Skeletal muscle satellite cell (primary cell): ENCODE measurements at regions not wholly inside any gene's neighbourhood (a gene's known extent, or its start where the extent isn't known, plus 50 kb on each side); places are given as distances from the start of the nearest gene placed in this dataset.

ENCODE experiments used
- H3K27me3 ChIP-seq: 2 replicates; pipeline ENCODE4 v1.7.0; 2013; ENCODE audit warnings: low read length; ENCODE audit not compliant: control insufficient read depth, insufficient read depth
- H3K36me3 ChIP-seq: 2 replicates; pipeline ENCODE4 v1.7.0; 2013; ENCODE audit warnings: mild to moderate bottlenecking, control low read depth, low read length; ENCODE audit not compliant: insufficient read depth
- H3K4me1 ChIP-seq: 2 replicates; pipeline ENCODE4 v1.7.0; 2013; ENCODE audit warnings: low read length; ENCODE audit not compliant: control insufficient read depth, insufficient read depth
- H3K4me2 ChIP-seq: 2 replicates; pipeline ENCODE4 v1.7.0; 2013; ENCODE audit warnings: mild to moderate bottlenecking, low read length
- H3K4me3 ChIP-seq: 2 replicates; pipeline ENCODE4 v1.7.0; 2013; ENCODE audit warnings: low read length
- H3K9ac ChIP-seq: 2 replicates; pipeline ENCODE4 v1.7.0; 2013; ENCODE audit warnings: mild to moderate bottlenecking, low read depth, low read length, moderate library complexity
- H3K9me3 ChIP-seq: replicated peaks from 2 replicates; pipeline ENCODE4 v1.7.0; 2013; ENCODE audit warnings: mild to moderate bottlenecking, control low read depth, low read length

DNA sequence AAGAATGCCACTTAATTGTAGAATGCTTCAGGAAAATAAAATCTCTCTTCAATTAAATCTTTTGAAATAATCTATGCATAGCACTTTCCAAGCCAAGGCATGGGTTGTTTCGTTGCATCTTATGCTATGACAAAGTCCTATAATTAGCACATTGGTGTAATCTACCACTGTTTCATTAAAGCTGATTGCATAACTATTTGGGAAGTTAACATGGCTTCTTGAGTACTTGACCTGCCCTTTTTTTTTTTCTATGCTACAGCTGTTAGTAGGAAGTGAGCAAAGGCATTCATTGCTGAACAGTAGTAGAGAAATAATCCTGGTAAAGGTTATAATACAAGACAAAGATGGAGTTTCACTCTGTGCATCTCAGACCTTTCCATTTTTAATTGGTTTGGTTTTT is 557.2 kb upstream of the CELF2 start:
- H3K27me3 ChIP-seq, result no peaks in the 10 kb centered on the region
- no peaks in the 10 kb centered on the region for H3K36me3 ChIP-seq
- H3K9ac ChIP-seq, result no peak overlapping the region
- no peaks in the 10 kb centered on the region for H3K9me3 ChIP-seq
- no peaks in the 10 kb centered on the region for H3K4me1 ChIP-seq
- H3K4me3 ChIP-seq, result no peak overlapping the region
- no peak overlapping the region for H3K4me2 ChIP-seq

DNA sequence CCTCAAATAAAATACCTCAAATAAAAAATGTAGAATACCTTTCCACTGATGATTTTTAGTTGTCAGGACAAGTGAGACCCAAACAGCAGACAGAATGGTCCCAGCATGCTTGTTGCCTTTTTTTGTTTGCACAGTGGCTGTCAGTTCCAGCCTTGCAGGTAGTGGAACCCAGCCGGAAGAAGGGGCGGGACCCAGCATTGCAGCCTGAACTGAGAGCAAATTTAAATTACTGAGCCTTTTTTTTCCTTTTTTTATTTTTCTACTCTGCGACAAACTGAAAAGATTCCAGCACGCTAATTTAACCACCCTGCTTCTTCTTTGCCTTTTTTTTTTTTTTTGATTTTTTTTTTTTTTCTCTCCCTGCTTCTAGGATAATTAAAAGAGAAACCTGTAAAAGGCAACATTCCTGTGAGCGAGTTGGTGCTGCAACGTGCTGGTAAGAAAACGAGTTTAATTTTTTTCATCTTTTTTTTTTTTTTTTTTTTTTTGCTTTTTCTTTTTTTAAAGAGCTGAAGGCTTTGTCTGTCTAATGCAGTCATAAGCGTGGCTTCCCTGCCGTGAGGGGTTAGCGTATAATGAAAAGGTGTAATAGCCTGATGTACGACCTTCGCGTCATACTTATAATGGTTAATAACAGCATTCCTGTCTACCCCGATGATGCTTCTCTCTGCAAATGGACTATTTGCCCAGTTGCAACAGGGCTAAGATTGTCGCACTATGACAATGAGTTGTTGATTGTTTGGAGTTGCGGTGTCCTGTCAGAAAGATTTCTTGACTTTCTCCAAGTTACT is 555.3 kb upstream of the CELF2 start:
- Histone ChIP-seq H3K4me2 (no peak overlapping the region), H3K4me1 (no peaks in the 10 kb centered on the region), H3K4me3 (no peak overlapping the region), H3K27me3 (no peaks in the 10 kb centered on the region), H3K36me3 (no peaks in the 10 kb centered on the region), H3K9ac (no peak overlapping the region), H3K9me3 (no peaks in the 10 kb centered on the region)

DNA sequence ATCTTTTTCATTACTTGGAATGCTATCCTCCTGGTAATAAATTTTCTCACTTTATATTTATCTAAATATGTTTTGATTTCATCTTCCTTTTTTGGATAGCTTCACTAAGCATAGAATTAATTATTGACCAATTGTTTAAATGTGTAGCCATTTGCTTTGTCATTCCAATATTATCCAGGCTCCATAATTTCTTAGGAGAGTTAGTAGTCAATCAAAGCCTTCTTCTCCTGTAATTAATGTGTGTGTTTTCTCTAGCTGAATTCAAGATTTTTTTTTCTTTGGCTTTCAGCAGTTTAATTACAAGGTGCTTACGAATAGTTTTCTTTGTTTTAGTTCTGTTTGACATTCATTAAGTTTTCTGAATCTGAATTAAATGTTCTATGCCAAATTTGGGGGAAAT is 545.9 kb upstream of the CELF2 start:
- no peak overlapping the region for H3K4me2 ChIP-seq
- H3K27me3 ChIP-seq, result no peaks in the 10 kb centered on the region
- H3K36me3 ChIP-seq, result no peaks in the 10 kb centered on the region
- H3K4me3 ChIP-seq, result no peak overlapping the region
- no peaks in the 10 kb centered on the region for H3K4me1 ChIP-seq
- no peak overlapping the region for H3K9ac ChIP-seq
- H3K9me3 ChIP-seq, result no peaks in the 10 kb centered on the region

DNA sequence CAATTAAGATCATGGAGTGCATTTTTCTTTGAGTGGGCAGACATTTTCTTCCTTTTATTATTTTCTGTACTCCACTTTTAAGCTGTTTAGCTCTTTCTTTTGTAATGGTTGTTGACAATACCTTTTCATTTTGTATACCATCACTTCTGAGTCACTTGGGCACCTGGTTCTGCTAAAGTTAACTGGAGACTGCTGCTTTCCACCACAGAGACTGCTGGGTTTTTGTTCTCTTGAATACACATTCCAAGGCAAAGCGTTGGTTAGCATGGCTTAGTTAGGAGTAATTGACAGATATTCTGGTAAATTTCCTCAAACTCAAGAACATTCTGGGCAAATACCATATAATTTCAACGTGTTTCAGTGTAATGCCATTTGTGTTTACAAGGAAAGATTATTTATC is 541.9 kb upstream of the CELF2 start:
- no peak overlapping the region for H3K9ac ChIP-seq
- no peak overlapping the region for H3K4me3 ChIP-seq
- H3K36me3 ChIP-seq, result no peaks in the 10 kb centered on the region
- H3K4me1 ChIP-seq, result no peaks in the 10 kb centered on the region
- no peaks in the 10 kb centered on the region for H3K27me3 ChIP-seq
- no peak overlapping the region for H3K4me2 ChIP-seq
- H3K9me3 ChIP-seq, result no peaks in the 10 kb centered on the region

DNA sequence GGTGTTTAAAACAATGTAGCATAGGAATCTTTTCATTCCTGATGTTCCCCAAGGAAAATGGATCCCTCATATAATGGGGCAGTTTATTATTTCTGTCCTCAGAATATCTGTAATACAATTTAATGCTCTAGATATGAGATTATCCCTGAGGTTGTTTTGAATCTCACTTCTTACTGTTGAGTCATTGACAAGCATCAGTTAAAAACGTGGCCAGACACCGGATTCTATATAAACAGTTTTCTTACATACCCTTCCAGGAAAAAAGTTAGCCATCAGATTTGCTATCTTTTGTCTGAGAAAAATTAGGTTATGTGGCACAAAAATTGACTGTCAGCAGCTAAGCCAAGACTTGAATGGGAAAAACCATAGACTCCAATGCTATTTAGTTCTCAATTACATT is 539.8 kb upstream of the CELF2 start:
- Histone ChIP-seq H3K4me2 (no peak overlapping the region), H3K4me1 (no peaks in the 10 kb centered on the region), H3K27me3 (no peaks in the 10 kb centered on the region), H3K9me3 (no peaks in the 10 kb centered on the region), H3K9ac (no peak overlapping the region), H3K4me3 (no peak overlapping the region), H3K36me3 (no peaks in the 10 kb centered on the region)

DNA sequence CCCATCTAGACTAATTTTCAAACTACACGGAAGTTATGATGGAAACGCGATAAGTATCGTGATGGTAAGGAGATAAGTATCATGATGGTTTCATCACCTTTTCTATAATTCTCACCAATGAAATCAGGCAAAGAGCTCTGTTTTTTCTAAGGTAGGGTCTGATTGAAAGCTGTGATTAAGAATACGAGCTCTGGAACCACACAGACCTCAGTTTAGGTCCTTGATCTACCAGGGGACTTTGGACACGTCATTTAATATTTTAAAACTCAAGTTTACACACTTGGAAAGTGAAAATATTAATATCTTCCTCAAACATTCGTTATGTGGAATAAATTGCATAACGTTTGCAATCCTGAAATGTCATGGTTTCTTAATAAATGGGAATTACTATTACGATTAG is 538.2 kb upstream of the CELF2 start:
- H3K36me3 ChIP-seq, result no peaks in the 10 kb centered on the region
- H3K4me1 ChIP-seq, result no peaks in the 10 kb centered on the region
- H3K4me2 ChIP-seq, result no peak overlapping the region
- H3K4me3 ChIP-seq, result no peak overlapping the region
- H3K9ac ChIP-seq, result no peak overlapping the region
- H3K27me3 ChIP-seq, result no peaks in the 10 kb centered on the region
- H3K9me3 ChIP-seq, result no peaks in the 10 kb centered on the region

DNA sequence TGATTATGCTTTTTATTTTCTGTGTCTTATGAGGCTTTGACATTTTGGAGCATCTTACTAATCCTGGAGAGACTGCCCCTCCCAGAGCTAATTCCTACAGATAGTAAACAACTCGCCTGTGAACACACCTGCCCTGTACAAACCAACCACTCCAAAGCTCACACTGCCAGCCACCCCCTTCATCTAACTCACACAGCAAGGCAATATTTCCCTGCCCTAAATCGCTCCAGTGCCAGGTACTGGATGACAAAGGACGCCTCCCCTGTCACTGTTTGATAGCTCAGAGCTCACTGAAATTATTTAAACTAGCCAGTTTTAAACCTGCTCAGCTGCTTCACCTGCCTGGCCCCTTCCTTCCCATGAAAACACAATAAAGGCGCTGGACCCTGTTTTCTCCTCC is 535.1 kb upstream of the CELF2 start:
- Histone ChIP-seq H3K4me1 (no peaks in the 10 kb centered on the region), H3K36me3 (no peaks in the 10 kb centered on the region), H3K9ac (no peak overlapping the region), H3K9me3 (no peaks in the 10 kb centered on the region), H3K27me3 (no peaks in the 10 kb centered on the region), H3K4me3 (no peak overlapping the region), H3K4me2 (no peak overlapping the region)

DNA sequence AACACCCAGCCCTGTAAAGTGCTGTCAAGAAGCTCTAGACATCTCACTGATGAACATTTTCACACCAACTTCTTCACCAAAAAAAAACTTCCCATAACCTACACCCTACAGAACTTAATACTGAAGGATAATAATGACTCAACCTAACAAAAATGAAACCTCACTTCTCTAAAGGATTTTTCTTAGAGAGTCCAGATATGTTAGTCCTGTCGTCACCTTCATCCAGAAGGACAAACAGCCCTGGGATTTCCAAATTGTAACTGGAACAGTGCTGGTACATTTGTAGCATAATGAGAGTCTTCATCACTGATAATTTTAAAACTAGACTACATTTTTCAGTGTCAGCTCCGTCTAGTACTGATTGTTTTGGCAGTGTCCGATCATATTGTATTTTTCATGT is 528.6 kb upstream of the CELF2 start:
- peaks cover 23% of the 10 kb centered on the region for H3K4me1 ChIP-seq
- no peaks in the 10 kb centered on the region for H3K9me3 ChIP-seq
- H3K9ac ChIP-seq, result no peak overlapping the region
- H3K36me3 ChIP-seq, result no peaks in the 10 kb centered on the region
- no peak overlapping the region for H3K4me3 ChIP-seq
- no peak overlapping the region for H3K4me2 ChIP-seq
- H3K27me3 ChIP-seq, result no peaks in the 10 kb centered on the region

DNA sequence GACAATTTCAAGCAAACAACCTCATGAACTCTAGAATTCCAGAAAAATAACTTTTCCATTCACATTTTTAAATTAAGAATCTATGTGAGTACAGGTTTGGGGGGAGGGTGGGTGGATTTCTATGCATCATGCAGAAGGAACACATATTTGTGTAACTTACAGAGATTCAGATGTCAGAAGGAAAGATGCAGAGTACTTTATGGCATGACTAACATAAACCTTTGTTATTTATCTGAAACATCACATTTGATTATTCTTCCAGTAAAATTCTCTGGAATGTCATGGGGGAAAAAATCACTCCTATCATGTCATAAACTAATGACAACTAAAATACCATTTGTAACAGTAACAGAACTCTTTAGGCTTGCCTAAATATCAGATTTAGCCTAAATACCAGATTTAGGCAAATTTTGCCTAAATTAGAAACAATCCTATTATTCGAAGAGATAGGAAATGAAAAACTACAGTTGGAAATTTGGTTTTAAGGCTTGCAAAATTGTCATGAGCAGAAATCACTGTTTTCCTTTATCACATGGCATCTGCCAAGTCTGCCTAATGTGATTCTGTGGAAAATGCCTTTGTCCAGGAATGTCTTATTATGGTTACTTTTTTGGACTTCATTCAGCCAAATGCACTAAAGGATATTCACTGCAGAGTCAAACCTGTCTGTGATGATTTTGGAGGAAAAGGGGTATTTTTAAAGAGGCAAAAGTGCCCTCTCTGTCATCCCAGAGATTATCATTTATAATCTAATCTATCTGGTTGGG is 527.7 kb upstream of the CELF2 start:
- Histone ChIP-seq H3K9me3 (no peaks in the 10 kb centered on the region), H3K36me3 (no peaks in the 10 kb centered on the region), H3K4me3 (no peak overlapping the region)

DNA sequence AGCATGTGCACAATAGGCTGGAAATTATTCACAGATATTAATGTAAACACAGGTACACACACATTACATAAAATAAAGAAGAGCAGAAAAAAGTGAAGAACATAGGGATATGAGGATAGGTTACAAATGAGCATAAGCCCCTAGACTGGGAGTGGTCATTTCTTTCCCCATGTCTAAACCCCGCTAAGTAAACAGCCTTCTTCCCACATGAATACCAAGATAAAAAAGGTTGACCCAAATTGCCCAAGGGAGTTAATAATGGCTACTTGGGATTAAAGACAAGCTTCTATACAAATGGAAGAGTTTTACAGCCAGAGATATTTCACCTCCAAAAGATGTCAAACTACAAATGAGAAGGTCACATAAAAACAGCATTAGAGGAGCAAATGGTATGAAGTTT is 527.1 kb upstream of the CELF2 start:
- no peaks in the 10 kb centered on the region for H3K36me3 ChIP-seq
- peak overlapping the region; percentile 30 for H3K9ac ChIP-seq
- peaks cover 23% of the 10 kb centered on the region for H3K4me1 ChIP-seq
- no peak overlapping the region for H3K4me3 ChIP-seq
- no peaks in the 10 kb centered on the region for H3K9me3 ChIP-seq
- H3K27me3 ChIP-seq, result no peaks in the 10 kb centered on the region
- H3K4me2 ChIP-seq, result no peak overlapping the region

More for the DNA sequence above, 527.7 kb upstream of the CELF2 start:
- Histone ChIP-seq H3K27me3 (no peaks in the 10 kb centered on the region), H3K4me2 (no peak overlapping the region), H3K9ac (peak overlapping the region; percentile 30), H3K4me1 (peaks cover 23% of the 10 kb centered on the region)

DNA sequence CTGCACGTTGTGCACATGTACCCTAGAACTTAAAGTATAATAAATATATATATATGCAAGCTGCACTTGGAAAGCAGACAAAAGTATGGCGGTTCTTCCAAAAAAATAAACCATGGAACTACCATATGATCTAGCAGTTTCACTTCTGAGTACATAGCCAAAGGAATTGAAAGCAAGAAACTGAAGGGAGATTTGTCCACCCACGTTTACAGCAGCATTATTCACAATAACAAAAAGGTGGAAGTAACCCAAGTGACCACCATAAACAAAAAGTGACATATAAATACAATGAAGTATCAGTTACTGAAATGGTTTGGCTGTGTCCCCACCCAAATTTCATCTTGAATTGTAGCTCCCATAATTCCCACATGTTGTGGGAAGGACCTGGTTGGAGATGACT is 525.3 kb upstream of the CELF2 start:
- Histone ChIP-seq H3K4me1 (peaks cover 23% of the 10 kb centered on the region), H3K9me3 (no peaks in the 10 kb centered on the region), H3K4me3 (no peak overlapping the region), H3K4me2 (no peak overlapping the region), H3K9ac (no peak overlapping the region), H3K36me3 (no peaks in the 10 kb centered on the region), H3K27me3 (no peaks in the 10 kb centered on the region)

DNA sequence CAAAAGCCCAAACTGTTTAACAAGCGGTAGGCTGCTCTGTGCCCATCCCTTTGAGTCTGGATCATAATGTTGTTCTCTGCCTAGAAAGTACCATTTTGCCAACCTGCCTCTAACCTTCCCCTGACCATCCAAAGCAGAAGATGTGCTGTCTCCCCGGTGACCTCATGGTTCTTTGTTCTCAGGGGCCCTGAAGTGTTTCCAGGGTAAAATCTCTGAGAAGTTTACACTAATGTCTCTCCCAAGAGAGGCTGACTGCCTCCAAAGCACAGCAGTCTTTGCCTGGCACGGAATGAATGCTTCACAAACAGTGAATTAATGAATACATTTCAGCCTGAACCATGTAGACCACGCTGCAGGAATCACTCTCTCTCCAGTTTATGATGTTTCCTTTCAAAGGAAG is 523.8 kb upstream of the CELF2 start:
- no peaks in the 10 kb centered on the region for H3K36me3 ChIP-seq
- no peak overlapping the region for H3K9ac ChIP-seq
- no peaks in the 10 kb centered on the region for H3K9me3 ChIP-seq
- H3K27me3 ChIP-seq, result no peaks in the 10 kb centered on the region
- H3K4me2 ChIP-seq, result no peak overlapping the region
- no peak overlapping the region for H3K4me3 ChIP-seq
- H3K4me1 ChIP-seq, result peaks cover 22% of the 10 kb centered on the region
